VCaP (cell line): ENCODE measurements at regions not wholly inside any gene's neighbourhood (a gene's known extent, or its start where the extent isn't known, plus 50 kb on each side); places are given as distances from the start of the nearest gene placed in this dataset.

Source experiments
- H3K27ac ChIP-seq: fragments of 450-650 bp; 2 replicates; pipeline ENCODE4 v1.5.1; 2017
- CTCF ChIP-seq: fragments of 450-650 bp; conservative IDR thresholded peaks from 2 replicates; pipeline ENCODE4 v1.5.1; 2017; ENCODE audit warnings: mild to moderate bottlenecking, moderate library complexity

GRCh38 chr2:58800881-58801280, 559.8 kb upstream of the FANCL start:
- no peak for TF ChIP-seq CTCF
- H3K27ac ChIP-seq = no peak overlapping the region

GRCh38 chr2:58798676-58799208, 557.6 kb upstream of the FANCL start:
- TF ChIP-seq CTCF = no peak
- no peak overlapping the region for H3K27ac ChIP-seq

GRCh38 chr2:58796239-58796910, 555.2 kb upstream of the FANCL start:
- no peak for TF ChIP-seq CTCF
- H3K27ac ChIP-seq = no peak overlapping the region

- TF ChIP-seq CTCF = no peak
- H3K27ac ChIP-seq = no peak overlapping the region
Observed at GRCh38 chr2:58794916-58795315, 553.8 kb upstream of the FANCL start.

- no peak for TF ChIP-seq CTCF
- no peak overlapping the region for H3K27ac ChIP-seq
Observed at GRCh38 chr2:58794103-58794502, 553.0 kb upstream of the FANCL start.

GRCh38 chr2:58788402-58788801, 547.3 kb upstream of the FANCL start:
- no peak overlapping the region for H3K27ac ChIP-seq
- TF ChIP-seq CTCF = no peak

GRCh38 chr2:58770846-58771245, 529.7 kb upstream of the FANCL start:
- no peak overlapping the region for H3K27ac ChIP-seq
- no peak for TF ChIP-seq CTCF
